GM12872 (cell line): ENCODE measurements at regions not wholly inside any gene's neighbourhood (a gene's known extent, or its start where the extent isn't known, plus 50 kb on each side); places are given as distances from the start of the nearest gene placed in this dataset.

ENCODE experiments used
- TF ChIP-seq, protein P1 (sequence below): IDR thresholded peaks from 3 replicates; pipeline ENCODE4 v1.5.1; 2011; ENCODE audit warnings: low read depth, mild to moderate bottlenecking, low read length, moderate library complexity; ENCODE audit not compliant: insufficient read depth

GRCh38 chr7:94088560-94088959 lies 84.4 kb upstream of the BET1 start:
- TF ChIP-seq, protein P1, sequence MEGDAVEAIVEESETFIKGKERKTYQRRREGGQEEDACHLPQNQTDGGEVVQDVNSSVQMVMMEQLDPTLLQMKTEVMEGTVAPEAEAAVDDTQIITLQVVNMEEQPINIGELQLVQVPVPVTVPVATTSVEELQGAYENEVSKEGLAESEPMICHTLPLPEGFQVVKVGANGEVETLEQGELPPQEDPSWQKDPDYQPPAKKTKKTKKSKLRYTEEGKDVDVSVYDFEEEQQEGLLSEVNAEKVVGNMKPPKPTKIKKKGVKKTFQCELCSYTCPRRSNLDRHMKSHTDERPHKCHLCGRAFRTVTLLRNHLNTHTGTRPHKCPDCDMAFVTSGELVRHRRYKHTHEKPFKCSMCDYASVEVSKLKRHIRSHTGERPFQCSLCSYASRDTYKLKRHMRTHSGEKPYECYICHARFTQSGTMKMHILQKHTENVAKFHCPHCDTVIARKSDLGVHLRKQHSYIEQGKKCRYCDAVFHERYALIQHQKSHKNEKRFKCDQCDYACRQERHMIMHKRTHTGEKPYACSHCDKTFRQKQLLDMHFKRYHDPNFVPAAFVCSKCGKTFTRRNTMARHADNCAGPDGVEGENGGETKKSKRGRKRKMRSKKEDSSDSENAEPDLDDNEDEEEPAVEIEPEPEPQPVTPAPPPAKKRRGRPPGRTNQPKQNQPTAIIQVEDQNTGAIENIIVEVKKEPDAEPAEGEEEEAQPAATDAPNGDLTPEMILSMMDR: no peak

GRCh38 chr7:94089806-94090205 lies 85.7 kb upstream of the BET1 start:
- TF ChIP-seq, protein P1: no peak

DNA sequence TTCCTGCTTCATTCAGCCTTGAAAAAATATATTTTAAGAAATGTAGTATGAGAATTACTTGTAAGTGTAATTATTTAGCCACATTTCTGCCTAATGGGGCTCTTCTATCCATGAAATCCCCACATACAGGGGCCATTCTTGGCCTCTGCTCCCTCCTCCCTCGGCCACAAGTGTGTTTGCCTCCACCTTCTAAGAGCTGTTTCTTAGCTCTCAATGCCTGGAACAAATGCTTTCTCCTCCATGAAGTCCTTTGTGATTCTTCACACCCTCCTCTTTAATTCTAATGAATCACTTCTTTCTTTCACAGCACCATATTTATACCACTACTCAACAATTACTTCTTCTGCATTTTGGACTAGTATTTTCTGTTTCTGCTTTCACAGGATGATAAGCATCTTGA lies 88.8 kb upstream of the BET1 start:
- TF ChIP-seq, protein P1: no peak

- TF ChIP-seq, protein P1: no peak
Observed at GRCh38 chr7:94094298-94094697, 90.1 kb upstream of the BET1 start.

DNA sequence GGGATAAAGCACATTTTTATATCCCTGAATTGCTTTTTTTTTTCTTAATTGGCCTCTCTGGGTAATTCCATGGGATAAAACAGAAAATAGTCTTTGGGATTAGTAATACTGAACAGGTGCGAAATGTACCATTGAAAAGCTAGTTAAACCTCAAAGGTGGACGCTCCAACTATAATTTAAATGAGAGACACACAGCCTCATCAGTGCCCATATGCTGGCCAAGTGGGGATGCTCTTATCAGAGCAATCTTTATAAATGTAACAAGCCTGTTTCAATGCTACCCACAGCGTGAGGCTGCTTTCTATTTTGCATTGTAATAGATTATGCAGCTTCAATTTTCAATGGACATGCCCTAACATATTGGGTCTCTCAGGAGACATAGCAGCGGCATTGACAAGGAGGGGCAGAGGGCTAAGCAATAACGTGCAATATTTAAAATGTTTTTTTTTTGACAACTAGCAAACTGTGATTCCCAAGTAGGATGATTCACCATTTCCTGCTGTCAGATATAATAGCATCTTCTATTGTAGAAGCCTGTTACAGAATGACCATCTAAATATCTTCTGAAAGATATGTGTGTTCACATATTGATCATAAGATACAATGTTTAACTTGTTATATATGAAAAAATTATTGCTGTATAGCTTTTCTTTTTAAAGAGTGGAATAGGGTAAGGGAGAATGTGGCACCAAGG lies 91.3 kb upstream of the BET1 start:
- TF ChIP-seq, protein P1: no peak

DNA sequence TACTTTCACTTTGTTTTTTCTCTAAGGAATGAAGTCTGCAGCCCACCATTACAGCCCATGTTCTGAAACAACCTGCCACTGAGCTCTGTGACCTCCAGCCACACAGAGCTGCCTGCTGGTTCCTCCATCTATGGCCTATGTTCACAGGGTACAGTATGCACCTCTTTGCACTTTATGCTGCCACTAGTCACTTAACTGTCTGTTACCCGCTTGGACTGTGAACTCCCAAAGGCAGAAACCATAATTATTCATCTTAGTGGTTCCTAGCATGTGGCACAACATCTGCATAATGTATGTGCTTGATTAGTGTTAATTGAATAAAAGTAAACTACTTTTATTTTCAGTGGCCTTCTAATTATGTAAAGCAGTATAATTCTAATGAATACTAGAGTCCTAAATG lies 95.5 kb upstream of the BET1 start:
- TF ChIP-seq, protein P1: no peak

DNA sequence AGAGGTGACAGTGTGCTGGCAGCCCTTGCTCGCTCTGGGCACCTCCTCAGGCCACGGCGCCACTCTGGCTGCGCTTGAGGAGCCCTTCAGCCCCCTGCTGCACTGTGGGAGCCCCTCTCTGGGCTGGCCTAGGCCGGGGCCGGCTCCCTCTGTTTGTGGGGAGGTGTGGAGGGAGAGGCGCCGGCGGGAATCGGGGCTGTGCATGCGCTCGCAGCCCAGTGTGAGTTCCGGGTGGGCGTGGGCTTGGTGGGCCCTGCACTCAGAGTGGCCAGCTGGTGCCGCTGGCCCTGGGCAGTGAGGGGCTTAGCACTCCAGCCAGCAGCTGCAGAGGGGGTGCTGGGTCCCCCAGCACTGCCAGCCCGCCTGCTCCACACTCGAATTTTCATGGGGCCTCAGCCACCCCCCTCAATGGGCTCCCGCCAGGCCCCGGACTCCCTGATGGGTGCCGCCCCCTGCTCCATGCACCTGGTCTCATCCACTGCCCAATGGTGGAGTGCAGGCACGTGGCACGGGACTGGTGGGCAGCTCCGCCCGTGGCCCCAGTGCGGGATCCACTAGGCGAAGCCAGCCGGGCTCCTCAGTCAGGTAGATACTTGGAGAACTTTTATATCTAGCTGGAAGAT lies 96.7 kb upstream of the BET1 start:
- TF ChIP-seq, protein P1: no peak
